Spinal cord (tissue), 9 donors: ENCODE measurements at regions not wholly inside any gene's neighbourhood (a gene's known extent, or its start where the extent isn't known, plus 50 kb on each side); places are given as distances from the start of the nearest gene placed in this dataset.
"Not testable (repeated sequence)": the region's sequence is repeated elsewhere in the genome, so short reads cannot be mapped to it uniquely, and the experiment has no call there.

Source experiments
- DNase-seq, 6 donors: peaks; one replicate each; pipeline versions ENCODE4 v3.0.0 to v3.0.0-alpha.2; 2013 to 2015; ENCODE audit warnings: low spot score in 6 of 6, low read depth in 4 of 6
- H3K27ac ChIP-seq: one replicate; pipeline ENCODE4 v1.5.1; 2013; ENCODE audit warnings: low read depth, low read length, control low read depth
- H3K27me3 ChIP-seq: one replicate; pipeline ENCODE4 v1.6.1; 2013; ENCODE audit warnings: low read length; ENCODE audit not compliant: control insufficient read depth, insufficient read depth
- H3K36me3 ChIP-seq: one replicate; pipeline ENCODE4 v1.6.1; 2013; ENCODE audit warnings: low read length; ENCODE audit not compliant: control insufficient read depth, insufficient read depth
- H3K4me1 ChIP-seq: one replicate; pipeline ENCODE4 v1.6.1; 2013; ENCODE audit warnings: low read length; ENCODE audit not compliant: control insufficient read depth, insufficient read depth
- H3K4me3 ChIP-seq: one replicate; pipeline ENCODE4 v1.5.1; 2013; ENCODE audit warnings: low read depth, low read length, control low read depth
- H3K9me3 ChIP-seq: one replicate; pipeline ENCODE4 v1.6.1; 2013; ENCODE audit warnings: low read length; ENCODE audit not compliant: control insufficient read depth, insufficient read depth
- WGBS: methylation state at CpG from one replicate; pipeline ENCODE4 v1.1.5; 2013; ENCODE audit warnings: missing lambda C conversion rate; ENCODE audit not compliant: insufficient coverage; 5-methylcytosine and 5-hydroxymethylcytosine counted together
- donor health status: healthy.

- not testable (repeated sequence) for H3K9me3 ChIP-seq, H3K4me3 ChIP-seq, H3K4me1 ChIP-seq, H3K36me3 ChIP-seq, H3K27me3 ChIP-seq, DNase-seq, H3K27ac ChIP-seq
- WGBS: 79% methylated on average over 3 of the region's 6 CpGs
These were observed 230.7 kb downstream of the NPIPA7 start for GRCh38 chr16:16609627-16610026.

- DNase-seq, H3K27ac ChIP-seq: not testable (repeated sequence)
- WGBS: no CpG with 5 or more reads among the region's 10 CpGs
These were observed 231.5 kb downstream of the NPIPA7 start for GRCh38 chr16:16610389-16610967.

DNA sequence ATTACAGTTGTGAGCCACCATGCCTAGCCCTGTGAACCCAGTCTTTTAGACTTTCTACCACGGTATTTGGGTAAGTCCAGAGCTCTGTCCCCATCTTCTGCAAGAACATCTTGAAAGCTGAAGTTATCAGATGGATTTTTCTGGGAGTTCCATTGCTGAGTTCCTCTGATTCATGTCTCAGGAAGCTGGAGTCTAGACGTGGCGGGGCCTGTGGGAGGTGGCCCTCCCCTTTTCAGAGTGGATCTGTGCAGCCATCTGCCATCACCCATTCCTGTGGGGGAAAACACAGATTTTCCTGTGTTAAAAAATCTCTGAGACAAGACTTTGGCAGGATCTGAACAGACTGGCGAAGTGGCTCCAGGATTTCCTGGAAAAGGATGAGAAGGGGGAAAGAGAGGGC lies 234.3 kb downstream of the NPIPA7 start:
- H3K36me3 ChIP-seq, DNase-seq, H3K27me3 ChIP-seq, H3K27ac ChIP-seq, H3K4me3 ChIP-seq, H3K4me1 ChIP-seq, H3K9me3 ChIP-seq: not testable (repeated sequence)
- WGBS: no CpG with 5 or more reads among the region's 4 CpGs

More at GRCh38 chr16:16610389-16610967, 231.5 kb downstream of the NPIPA7 start:
- not testable (repeated sequence) for H3K4me1 ChIP-seq, H3K36me3 ChIP-seq, H3K27me3 ChIP-seq, H3K4me3 ChIP-seq, H3K9me3 ChIP-seq

GRCh38 chr16:16614484-16614883 lies 235.5 kb downstream of the NPIPA7 start:
- not testable (repeated sequence) for H3K4me1 ChIP-seq, H3K27me3 ChIP-seq, H3K36me3 ChIP-seq, H3K4me3 ChIP-seq, H3K27ac ChIP-seq, DNase-seq, H3K9me3 ChIP-seq
- no CpG with 5 or more reads among the region's 6 CpGs for WGBS

DNA sequence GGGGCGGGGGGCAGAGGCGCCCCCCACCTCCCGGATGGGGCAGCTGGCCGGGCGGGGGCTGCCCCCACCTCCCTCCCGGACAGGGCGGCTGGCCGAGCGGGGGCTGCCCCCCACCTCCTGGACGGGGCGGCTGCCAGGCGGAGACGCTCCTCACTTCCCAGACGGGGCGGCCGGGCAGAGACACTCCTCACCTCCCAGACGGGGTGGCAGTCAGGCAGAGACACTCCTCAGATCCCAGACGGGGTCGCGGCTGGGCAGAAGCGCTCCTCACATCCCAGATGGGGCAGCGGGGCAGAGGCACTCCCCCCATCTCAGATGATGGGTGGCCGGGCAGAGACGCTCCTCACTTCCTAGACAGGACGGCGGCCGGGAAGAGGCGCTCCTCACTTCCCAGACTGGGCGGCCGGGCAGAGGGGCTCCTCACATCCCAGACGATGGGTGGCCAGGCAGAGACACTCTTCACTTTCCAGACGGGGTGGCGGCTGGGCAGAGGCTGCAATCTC lies 240.1 kb downstream of the NPIPA7 start:
- WGBS: 100% methylated on average over 2 of the region's 33 CpGs

GRCh38 chr16:16624367-16624766 lies 245.4 kb downstream of the NPIPA7 start:
- not testable (repeated sequence) for H3K36me3 ChIP-seq, H3K27me3 ChIP-seq, H3K9me3 ChIP-seq, H3K27ac ChIP-seq, DNase-seq, H3K4me1 ChIP-seq, H3K4me3 ChIP-seq
- WGBS: no CpG with 5 or more reads among the region's 3 CpGs

More for the DNA sequence above, 240.1 kb downstream of the NPIPA7 start:
- H3K27ac ChIP-seq, H3K4me3 ChIP-seq, DNase-seq, H3K9me3 ChIP-seq, H3K36me3 ChIP-seq, H3K4me1 ChIP-seq, H3K27me3 ChIP-seq: not testable (repeated sequence)

GRCh38 chr16:16625140-16625539 lies 246.2 kb downstream of the NPIPA7 start:
- H3K9me3 ChIP-seq, H3K27me3 ChIP-seq, H3K4me1 ChIP-seq, H3K4me3 ChIP-seq, H3K36me3 ChIP-seq, H3K27ac ChIP-seq, DNase-seq: not testable (repeated sequence)
- 100% methylated on average over 1 of the region's 2 CpGs for WGBS

DNA sequence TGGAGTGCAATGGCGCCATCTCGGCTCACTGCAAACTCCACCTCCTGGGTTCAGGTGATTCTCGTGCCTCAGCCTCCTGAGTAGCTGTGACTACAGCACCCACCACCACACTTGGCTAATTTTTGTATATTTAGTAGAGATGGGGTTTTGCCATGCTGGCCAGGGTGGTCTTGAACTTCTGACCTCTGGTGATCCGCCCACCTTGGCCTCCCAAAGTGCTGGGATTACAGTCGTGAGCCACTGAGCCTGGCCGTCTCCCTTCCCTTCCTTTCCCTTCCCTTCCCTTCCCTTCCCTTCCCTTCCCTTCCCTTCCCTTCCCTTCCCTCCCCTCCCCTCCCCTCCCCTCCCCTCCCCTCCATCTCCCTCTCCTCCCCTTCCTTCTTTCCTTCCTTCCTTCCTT lies 248.9 kb downstream of the NPIPA7 start:
- H3K27me3 ChIP-seq, H3K9me3 ChIP-seq, H3K36me3 ChIP-seq, DNase-seq, H3K27ac ChIP-seq, H3K4me3 ChIP-seq, H3K4me1 ChIP-seq: not testable (repeated sequence)
- no CpG with 5 or more reads among the region's 6 CpGs for WGBS

GRCh38 chr16:16638231-16638630 lies 259.3 kb downstream of the NPIPA7 start:
- not testable (repeated sequence) for H3K9me3 ChIP-seq, H3K4me3 ChIP-seq, H3K27me3 ChIP-seq, H3K4me1 ChIP-seq, H3K36me3 ChIP-seq, H3K27ac ChIP-seq
- 33% methylated on average over 1 of the region's 7 CpGs for WGBS
- DNase-seq: peak in 1 of 6 donors; percentile 1

- WGBS: no CpG with 5 or more reads among the region's 3 CpGs
- H3K27me3 ChIP-seq: not testable (repeated sequence)
These were observed 259.8 kb downstream of the NPIPA7 start for GRCh38 chr16:16638714-16639113.

More at GRCh38 chr16:16638714-16639113, 259.8 kb downstream of the NPIPA7 start:
- not testable (repeated sequence) for H3K36me3 ChIP-seq, H3K4me1 ChIP-seq, H3K4me3 ChIP-seq, H3K9me3 ChIP-seq, H3K27ac ChIP-seq, DNase-seq
